ENCODE measurements at regions not wholly inside any gene's neighbourhood (a gene's known extent, or its start where the extent isn't known, plus 50 kb on each side); places are given as distances from the start of the nearest gene placed in this dataset.

DNA sequence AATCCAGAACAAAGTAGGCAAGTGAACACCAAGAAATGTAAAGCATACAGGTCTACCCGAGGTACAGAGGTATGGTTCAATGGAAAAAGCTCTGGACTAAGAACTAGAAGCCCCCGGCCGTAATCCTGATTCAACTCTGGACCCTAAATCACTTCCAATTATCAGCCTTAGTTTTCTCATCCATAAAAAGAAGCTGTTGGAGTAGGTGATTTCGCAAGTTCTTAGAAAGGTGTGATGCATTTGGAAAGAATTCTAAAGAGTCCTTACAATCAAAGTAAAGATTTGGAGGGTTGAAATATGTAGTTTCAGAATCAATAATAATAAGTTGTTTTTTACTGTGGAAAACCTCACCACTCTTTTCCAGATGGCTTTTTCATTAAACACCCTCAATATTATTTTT is 622.1 kb upstream of the ID2 start:
- Mint-ChIP-seq H3K27me3 (peaks cover 15% of the 10 kb centered on the region), H3K4me1 (no peaks in the 10 kb centered on the region), H3K36me3 (no peaks in the 10 kb centered on the region), H3K4me3 (no peak overlapping the region), H3K9me3 (peaks cover 2 to 10% (median 4%) of the 10 kb centered on the region in 7 donors), H3K27ac (no peak overlapping the region)
- Histone ChIP-seq H3K27ac (ENCODE audit: insufficient read depth, low read length, poor library complexity, severe bottlenecking) (no peak overlapping the region), H3K4me3 (ENCODE audit: low read depth, low read length) (no peak overlapping the region), H3K9me3 (ENCODE audit: control insufficient read depth in 2 of 2, low read length in 2 of 2) (no peaks in the 10 kb centered on the region), H3K4me1 (ENCODE audit: control insufficient read depth, insufficient read depth, low read length, poor library complexity, severe bottlenecking) (no peaks in the 10 kb centered on the region), H3K27me3 (ENCODE audit: control insufficient read depth, insufficient read depth, low read length) (no peaks in the 10 kb centered on the region), H3K36me3 (ENCODE audit: control insufficient read depth, insufficient read depth, low read length) (no peaks in the 10 kb centered on the region)
- ATAC-seq (ENCODE audit: low read depth in 2 of 2) (no peak), DNase-seq (no peak)

DNA sequence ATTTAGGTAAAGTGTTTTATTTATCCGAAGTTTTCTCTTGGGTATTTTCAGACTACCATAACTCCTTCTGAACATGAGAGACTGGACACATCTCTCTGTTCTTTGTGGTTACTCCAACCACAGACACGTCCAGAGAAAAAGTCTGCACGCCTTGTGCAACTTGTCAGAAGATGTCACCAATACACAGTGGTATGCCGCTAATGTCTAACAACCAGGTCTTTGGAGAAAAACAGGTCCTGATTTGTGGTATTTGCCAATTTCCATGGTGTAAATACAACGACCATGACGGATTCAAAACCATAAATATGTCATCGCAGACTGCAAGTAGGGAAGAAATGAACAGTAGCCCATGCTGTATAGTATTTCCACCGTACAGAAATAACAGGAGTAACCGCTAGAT is 620.6 kb upstream of the ID2 start:
- Histone ChIP-seq H3K4me1 (ENCODE audit: control insufficient read depth, insufficient read depth, low read length, poor library complexity, severe bottlenecking) (no peaks in the 10 kb centered on the region), H3K9me3 (ENCODE audit: control insufficient read depth in 2 of 2, low read length in 2 of 2) (no peaks in the 10 kb centered on the region), H3K27ac (ENCODE audit: insufficient read depth, low read length, poor library complexity, severe bottlenecking) (no peak overlapping the region), H3K27me3 (ENCODE audit: control insufficient read depth, insufficient read depth, low read length) (no peaks in the 10 kb centered on the region), H3K36me3 (ENCODE audit: control insufficient read depth, insufficient read depth, low read length) (no peaks in the 10 kb centered on the region), H3K4me3 (ENCODE audit: low read depth, low read length) (no peak overlapping the region)
- Mint-ChIP-seq H3K27ac (no peak overlapping the region), H3K9me3 (peaks cover 1 to 8% (median 4%) of the 10 kb centered on the region in 7 donors), H3K4me1 (no peaks in the 10 kb centered on the region), H3K4me3 (no peak overlapping the region), H3K36me3 (no peaks in the 10 kb centered on the region), H3K27me3 (peaks cover 20% of the 10 kb centered on the region)
- ATAC-seq (ENCODE audit: low read depth in 2 of 2) (no peak), DNase-seq (no peak)

DNA sequence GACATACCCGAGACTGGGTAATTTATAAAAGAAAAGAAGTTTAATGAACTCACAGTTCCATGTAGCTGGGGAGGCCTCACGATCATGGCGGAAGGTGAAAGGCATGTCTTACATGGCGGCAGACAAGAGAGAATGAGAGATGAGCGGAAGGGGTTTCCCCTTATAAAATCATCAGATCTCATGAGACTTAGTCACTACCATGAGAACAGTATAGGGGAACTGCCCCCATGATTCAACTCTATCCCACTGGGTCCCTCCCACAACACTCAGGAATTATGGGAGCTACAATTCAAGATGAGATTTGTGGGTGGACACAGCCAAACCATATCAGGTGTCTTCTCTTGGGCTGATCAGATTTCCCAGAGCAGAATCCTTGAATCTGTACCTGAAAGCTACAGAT is 617.3 kb upstream of the ID2 start:
- DNase-seq (no peak), ATAC-seq (ENCODE audit: low read depth in 2 of 2) (no peak)
- Mint-ChIP-seq H3K4me3 (no peak overlapping the region), H3K9me3 (peaks cover 0 to 1% (median 0%) of the 10 kb centered on the region in 7 donors), H3K27me3 (peaks cover 20% of the 10 kb centered on the region), H3K27ac (no peak overlapping the region), H3K36me3 (no peaks in the 10 kb centered on the region), H3K4me1 (no peaks in the 10 kb centered on the region)
- Histone ChIP-seq H3K27ac (ENCODE audit: insufficient read depth, low read length, poor library complexity, severe bottlenecking) (no peak overlapping the region), H3K27me3 (ENCODE audit: control insufficient read depth, insufficient read depth, low read length) (no peaks in the 10 kb centered on the region), H3K36me3 (ENCODE audit: control insufficient read depth, insufficient read depth, low read length) (no peaks in the 10 kb centered on the region), H3K4me3 (ENCODE audit: low read depth, low read length) (no peak overlapping the region), H3K9me3 (ENCODE audit: control insufficient read depth in 2 of 2, low read length in 2 of 2) (no peaks in the 10 kb centered on the region), H3K4me1 (ENCODE audit: control insufficient read depth, insufficient read depth, low read length, poor library complexity, severe bottlenecking) (no peaks in the 10 kb centered on the region)

GRCh38 chr2:8065191-8065590 is 616.7 kb upstream of the ID2 start:
- no peak for ATAC-seq (ENCODE audit: low read depth in 2 of 2)
- H3K4me3 ChIP-seq (ENCODE audit: low read depth, low read length) = no peak overlapping the region
- Mint-ChIP-seq H3K4me1 (no peaks in the 10 kb centered on the region), H3K36me3 (no peaks in the 10 kb centered on the region), H3K27ac (no peak overlapping the region), H3K4me3 (no peak overlapping the region), H3K9me3 (peaks cover 0 to 1% (median 0%) of the 10 kb centered on the region in 7 donors), H3K27me3 (peaks cover 20% of the 10 kb centered on the region)
- no peaks in the 10 kb centered on the region for H3K27me3 ChIP-seq (ENCODE audit: control insufficient read depth, insufficient read depth, low read length)
- no peaks in the 10 kb centered on the region for H3K9me3 ChIP-seq (ENCODE audit: control insufficient read depth in 2 of 2, low read length in 2 of 2)
- no peak overlapping the region for H3K27ac ChIP-seq (ENCODE audit: insufficient read depth, low read length, poor library complexity, severe bottlenecking)
- no peak for DNase-seq
- no peaks in the 10 kb centered on the region for H3K36me3 ChIP-seq (ENCODE audit: control insufficient read depth, insufficient read depth, low read length)
- no peaks in the 10 kb centered on the region for H3K4me1 ChIP-seq (ENCODE audit: control insufficient read depth, insufficient read depth, low read length, poor library complexity, severe bottlenecking)

- Histone ChIP-seq H3K36me3 (ENCODE audit: control insufficient read depth, insufficient read depth, low read length) (no peaks in the 10 kb centered on the region), H3K27ac (ENCODE audit: insufficient read depth, low read length, poor library complexity, severe bottlenecking) (no peak overlapping the region)
- peaks cover 14% of the 10 kb centered on the region for H3K27me3 Mint-ChIP-seq
These were observed 614.0 kb upstream of the ID2 start for GRCh38 chr2:8067784-8068336.

GRCh38 chr2:8072907-8073306 is 608.9 kb upstream of the ID2 start:
- no peak for ATAC-seq (ENCODE audit: low read depth in 2 of 2)
- no peak overlapping the region for H3K27ac Mint-ChIP-seq
- peaks cover 0 to 8% (median 2%) of the 10 kb centered on the region in 7 donors for H3K9me3 Mint-ChIP-seq

More at GRCh38 chr2:8067784-8068336, 614.0 kb upstream of the ID2 start:
- Mint-ChIP-seq H3K36me3 (no peaks in the 10 kb centered on the region), H3K9me3 (peaks cover 0 to 1% (median 0%) of the 10 kb centered on the region in 7 donors), H3K27ac (no peak overlapping the region), H3K4me3 (no peak overlapping the region), H3K4me1 (no peaks in the 10 kb centered on the region)
- Histone ChIP-seq H3K4me1 (ENCODE audit: control insufficient read depth, insufficient read depth, low read length, poor library complexity, severe bottlenecking) (no peaks in the 10 kb centered on the region), H3K4me3 (ENCODE audit: low read depth, low read length) (no peak overlapping the region), H3K27me3 (ENCODE audit: control insufficient read depth, insufficient read depth, low read length) (no peaks in the 10 kb centered on the region), H3K9me3 (ENCODE audit: control insufficient read depth in 2 of 2, low read length in 2 of 2) (no peaks in the 10 kb centered on the region)
- DNase-seq (no peak), ATAC-seq (ENCODE audit: low read depth in 2 of 2) (no peak)

GRCh38 chr2:8073916-8074315 is 607.9 kb upstream of the ID2 start:
- Histone ChIP-seq H3K4me3 (ENCODE audit: low read depth, low read length) (no peak overlapping the region), H3K9me3 (ENCODE audit: control insufficient read depth in 2 of 2, low read length in 2 of 2) (no peaks in the 10 kb centered on the region), H3K27me3 (ENCODE audit: control insufficient read depth, insufficient read depth, low read length) (no peaks in the 10 kb centered on the region), H3K4me1 (ENCODE audit: control insufficient read depth, insufficient read depth, low read length, poor library complexity, severe bottlenecking) (no peaks in the 10 kb centered on the region), H3K36me3 (ENCODE audit: control insufficient read depth, insufficient read depth, low read length) (no peaks in the 10 kb centered on the region), H3K27ac (ENCODE audit: insufficient read depth, low read length, poor library complexity, severe bottlenecking) (no peak overlapping the region)
- DNase-seq (no peak), ATAC-seq (ENCODE audit: low read depth in 2 of 2) (no peak)
- Mint-ChIP-seq H3K9me3 (peaks cover 0 to 13% (median 4%) of the 10 kb centered on the region in 7 donors), H3K36me3 (no peaks in the 10 kb centered on the region), H3K27me3 (no peaks in the 10 kb centered on the region), H3K4me3 (no peak overlapping the region), H3K4me1 (peaks cover 0 to 7% (median 4%) of the 10 kb centered on the region in 4 donors), H3K27ac (no peak overlapping the region)

More at GRCh38 chr2:8072907-8073306, 608.9 kb upstream of the ID2 start:
- H3K4me3 ChIP-seq (ENCODE audit: low read depth, low read length) = no peak overlapping the region
- no peaks in the 10 kb centered on the region for H3K27me3 ChIP-seq (ENCODE audit: control insufficient read depth, insufficient read depth, low read length)
- no peaks in the 10 kb centered on the region for H3K36me3 Mint-ChIP-seq
- no peaks in the 10 kb centered on the region for H3K27me3 Mint-ChIP-seq
- no peak overlapping the region for H3K27ac ChIP-seq (ENCODE audit: insufficient read depth, low read length, poor library complexity, severe bottlenecking)
- H3K36me3 ChIP-seq (ENCODE audit: control insufficient read depth, insufficient read depth, low read length) = no peaks in the 10 kb centered on the region
- H3K4me1 ChIP-seq (ENCODE audit: control insufficient read depth, insufficient read depth, low read length, poor library complexity, severe bottlenecking) = no peaks in the 10 kb centered on the region
- H3K9me3 ChIP-seq (ENCODE audit: control insufficient read depth in 2 of 2, low read length in 2 of 2) = no peaks in the 10 kb centered on the region
- no peak overlapping the region for H3K4me3 Mint-ChIP-seq
- H3K4me1 Mint-ChIP-seq = peaks cover 0 to 7% (median 3%) of the 10 kb centered on the region in 4 donors
- DNase-seq = no peak
